ENCODE measurements at regions not wholly inside any gene's neighbourhood (a gene's known extent, or its start where the extent isn't known, plus 50 kb on each side); places are given as distances from the start of the nearest gene placed in this dataset.

DNA sequence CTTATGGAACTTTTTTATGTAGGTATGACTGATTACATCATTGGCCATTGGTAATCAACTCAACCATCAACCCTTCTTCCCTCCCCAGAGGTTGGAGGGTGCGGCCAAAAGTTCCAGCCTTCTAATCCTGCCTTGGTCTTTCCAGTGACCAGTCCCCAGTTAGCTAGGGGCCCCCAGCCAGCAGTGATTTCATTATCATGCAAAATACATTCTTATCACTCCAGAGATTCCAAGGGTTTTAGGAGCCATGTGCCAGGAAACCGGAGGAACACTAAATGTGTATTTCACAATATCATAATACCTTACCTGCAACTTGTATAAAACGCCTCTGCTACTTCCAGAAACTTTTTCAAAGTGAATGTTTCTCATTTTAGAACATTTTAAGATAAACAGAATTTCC is 181.5 kb upstream of the PELI2 start:
- TF ChIP-seq, protein P1, sequence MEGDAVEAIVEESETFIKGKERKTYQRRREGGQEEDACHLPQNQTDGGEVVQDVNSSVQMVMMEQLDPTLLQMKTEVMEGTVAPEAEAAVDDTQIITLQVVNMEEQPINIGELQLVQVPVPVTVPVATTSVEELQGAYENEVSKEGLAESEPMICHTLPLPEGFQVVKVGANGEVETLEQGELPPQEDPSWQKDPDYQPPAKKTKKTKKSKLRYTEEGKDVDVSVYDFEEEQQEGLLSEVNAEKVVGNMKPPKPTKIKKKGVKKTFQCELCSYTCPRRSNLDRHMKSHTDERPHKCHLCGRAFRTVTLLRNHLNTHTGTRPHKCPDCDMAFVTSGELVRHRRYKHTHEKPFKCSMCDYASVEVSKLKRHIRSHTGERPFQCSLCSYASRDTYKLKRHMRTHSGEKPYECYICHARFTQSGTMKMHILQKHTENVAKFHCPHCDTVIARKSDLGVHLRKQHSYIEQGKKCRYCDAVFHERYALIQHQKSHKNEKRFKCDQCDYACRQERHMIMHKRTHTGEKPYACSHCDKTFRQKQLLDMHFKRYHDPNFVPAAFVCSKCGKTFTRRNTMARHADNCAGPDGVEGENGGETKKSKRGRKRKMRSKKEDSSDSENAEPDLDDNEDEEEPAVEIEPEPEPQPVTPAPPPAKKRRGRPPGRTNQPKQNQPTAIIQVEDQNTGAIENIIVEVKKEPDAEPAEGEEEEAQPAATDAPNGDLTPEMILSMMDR (IDR thresholded peaks at IDR 0.05) = no peak
- no peak for TF ChIP-seq POLR2A (IDR thresholded peaks at IDR 0.05)

All from uterus (tissue), 2 donors.